Ascending aorta (tissue), 2 donors: ENCODE measurements at regions not wholly inside any gene's neighbourhood (a gene's known extent, or its start where the extent isn't known, plus 50 kb on each side); places are given as distances from the start of the nearest gene placed in this dataset.

Experiments
- DNase-seq, 2 donors: peaks; one replicate each; pipeline ENCODE4 v3.0.0-alpha.2; 2019; ENCODE audit warnings: low spot score in 2 of 2
- H3K27ac ChIP-seq, 2 donors: fragments of 200-600 bp; sonication (generic); one replicate each; pipeline ENCODE4 v1.5.1; 2016 to 2017; ENCODE audit warnings: mild to moderate bottlenecking in 1 of 2
- H3K27me3 ChIP-seq: fragments of 200-600 bp; sonication (generic); one replicate; pipeline ENCODE4 v1.5.1; 2017
- H3K36me3 ChIP-seq, 2 donors: fragments of 200-600 bp; sonication (generic); one replicate each; pipeline ENCODE4 v1.5.1; 2016
- H3K4me1 ChIP-seq, 2 donors: fragments of 200-600 bp; sonication (generic); one replicate each; pipeline ENCODE4 v1.5.1; 2016 to 2017; ENCODE audit warnings: mild to moderate bottlenecking in 1 of 2
- H3K4me3 ChIP-seq, 2 donors: fragments of 200-600 bp; sonication (generic); one replicate each; pipeline ENCODE4 v1.5.1; 2016 to 2017; ENCODE audit warnings: mild to moderate bottlenecking in 1 of 2
- H3K9me3 ChIP-seq, 2 donors: fragments of 200-600 bp; sonication (generic); one replicate each; pipeline ENCODE4 v1.5.1; 2016
- CTCF ChIP-seq, 3 experiments: fragments of 200-600 bp in 2 of 3; fragments of 450-650 bp in 1 of 3; sonication (generic) in 2 of 3; IDR thresholded peaks; one replicate each; pipeline ENCODE4 v1.5.1; 2016 to 2019; ENCODE audit warnings: antibody characterized with exemption in 3 of 3, mild to moderate bottlenecking in 1 of 3, moderate library complexity in 1 of 3
- intact Hi-C: fragments of 100-400 bp; cut with DNase I; formaldehyde crosslinking; loops from one replicate; pipeline ENCODE4 v1.15.1; 2023

- DNase-seq, result no peak
- Histone ChIP-seq H3K9me3 (no peaks in the 10 kb centered on the region), H3K36me3 (no peaks in the 10 kb centered on the region), H3K4me3 (no peak overlapping the region), H3K4me1 (peaks cover 8 to 15% of the 10 kb centered on the region in 2 donors), H3K27me3 (no peaks in the 10 kb centered on the region), H3K27ac (no peak overlapping the region)
- TF ChIP-seq CTCF (IDR thresholded peaks at IDR 0.05), result no peak
- intact Hi-C loops, result loop anchor here (5.0 kb wide), 1 partner anchor 203 kb away; no protein-coding TSS in a partner anchor
These were observed 121.1 kb downstream of the BOD1 start for GRCh38 chr5:173495225-173495904.

- H3K4me3 ChIP-seq, result no peak overlapping the region
- no peaks in the 10 kb centered on the region for H3K27me3 ChIP-seq
- no peak overlapping the region for H3K27ac ChIP-seq
- no peak for TF ChIP-seq CTCF (IDR thresholded peaks at IDR 0.05)
- DNase-seq, result no peak
- intact Hi-C loops, result no loop called here
- no peaks in the 10 kb centered on the region for H3K36me3 ChIP-seq
- H3K9me3 ChIP-seq, result no peaks in the 10 kb centered on the region
- H3K4me1 ChIP-seq, result peaks cover 7 to 14% of the 10 kb centered on the region in 2 donors
These were observed 122.0 kb downstream of the BOD1 start for GRCh38 chr5:173494446-173494845.

- H3K27me3 ChIP-seq, result no peaks in the 10 kb centered on the region
- TF ChIP-seq CTCF (IDR thresholded peaks at IDR 0.05), result no peak
- intact Hi-C loops, result no loop called here
- no peaks in the 10 kb centered on the region for H3K36me3 ChIP-seq
- no peak overlapping the region for H3K4me3 ChIP-seq
- no peak for DNase-seq
- H3K4me1 ChIP-seq, result peaks cover 4 to 8% of the 10 kb centered on the region in 2 donors
- no peak overlapping the region for H3K27ac ChIP-seq
- H3K9me3 ChIP-seq, result no peaks in the 10 kb centered on the region
These were observed 122.6 kb downstream of the BOD1 start for GRCh38 chr5:173493846-173494245.

GRCh38 chr5:173493040-173493439, 123.4 kb downstream of the BOD1 start:
- no peak for TF ChIP-seq CTCF (IDR thresholded peaks at IDR 0.05)
- no peaks in the 10 kb centered on the region for H3K36me3 ChIP-seq
- no peak overlapping the region for H3K27ac ChIP-seq
- intact Hi-C loops, result no loop called here
- H3K9me3 ChIP-seq, result no peaks in the 10 kb centered on the region
- no peak for DNase-seq
- peaks cover 2 to 4% of the 10 kb centered on the region in 2 donors for H3K4me1 ChIP-seq
- no peaks in the 10 kb centered on the region for H3K27me3 ChIP-seq
- no peak overlapping the region for H3K4me3 ChIP-seq

- H3K36me3 ChIP-seq, result no peaks in the 10 kb centered on the region
- H3K4me3 ChIP-seq, result no peak overlapping the region
- H3K9me3 ChIP-seq, result no peaks in the 10 kb centered on the region
- no peak for TF ChIP-seq CTCF (IDR thresholded peaks at IDR 0.05)
- intact Hi-C loops, result no loop called here
- H3K4me1 ChIP-seq, result no peaks in the 10 kb centered on the region
- no peaks in the 10 kb centered on the region for H3K27me3 ChIP-seq
- DNase-seq, result no peak
- no peak overlapping the region for H3K27ac ChIP-seq
These were observed 125.8 kb downstream of the BOD1 start for GRCh38 chr5:173490681-173491080.

- Histone ChIP-seq H3K9me3 (no peaks in the 10 kb centered on the region), H3K27ac (no peak overlapping the region), H3K36me3 (no peaks in the 10 kb centered on the region), H3K4me3 (no peak overlapping the region), H3K4me1 (no peaks in the 10 kb centered on the region), H3K27me3 (no peaks in the 10 kb centered on the region)
- no peak for TF ChIP-seq CTCF (IDR thresholded peaks at IDR 0.05)
- intact Hi-C loops, result no loop called here
- DNase-seq, result no peak
These were observed 128.3 kb downstream of the BOD1 start for GRCh38 chr5:173488144-173488543.
